CD4-positive, alpha-beta T cell treated with Interleukin-4 for 1 hour (primary cell): ENCODE measurements at regions not wholly inside any gene's neighbourhood (a gene's known extent, or its start where the extent isn't known, plus 50 kb on each side); places are given as distances from the start of the nearest gene placed in this dataset.
"Not testable (repeated sequence)": the region's sequence is repeated elsewhere in the genome, so short reads cannot be mapped to it uniquely, and the experiment has no call there.

Experiments used
- DNase-seq, 2 donors: peaks; one replicate each; pipeline ENCODE4 v3.0.0-alpha.2; 2020 to 2022

- DNase-seq, result peak; percentile 12 to 47
These were observed 56.6 kb upstream of the GOLGA8N start for GRCh38 chr15:32536507-32537172.

- not testable (repeated sequence) for DNase-seq
These were observed 57.2 kb upstream of the GOLGA8N start for GRCh38 chr15:32536057-32536493.

- DNase-seq, result not testable (repeated sequence)
These were observed 57.9 kb upstream of the GOLGA8N start for GRCh38 chr15:32535150-32535898.

GRCh38 chr15:32522900-32523299 lies 67.5 kb upstream of the GOLGA8O start:
- DNase-seq, result not testable (repeated sequence)

GRCh38 chr15:32522421-32522820 lies 67.0 kb upstream of the GOLGA8O start:
- DNase-seq, result not testable (repeated sequence)

GRCh38 chr15:32518976-32519375 lies 63.5 kb upstream of the GOLGA8O start:
- DNase-seq, result not testable (repeated sequence)

GRCh38 chr15:32518013-32518412 lies 62.6 kb upstream of the GOLGA8O start:
- not testable (repeated sequence) for DNase-seq

GRCh38 chr15:32516954-32517353 lies 61.5 kb upstream of the GOLGA8O start:
- not testable (repeated sequence) for DNase-seq

GRCh38 chr15:32513378-32513777 lies 57.9 kb upstream of the GOLGA8O start:
- DNase-seq, result not testable (repeated sequence)

- not testable (repeated sequence) for DNase-seq
These were observed 54.6 kb upstream of the GOLGA8O start for GRCh38 chr15:32510027-32510426.

- not testable (repeated sequence) for DNase-seq
These were observed 52.6 kb upstream of the GOLGA8O start for GRCh38 chr15:32508081-32508480.

GRCh38 chr15:32506787-32507186 lies 51.4 kb upstream of the GOLGA8O start:
- not testable (repeated sequence) for DNase-seq

- not testable (repeated sequence) for DNase-seq
These were observed 50.2 kb upstream of the GOLGA8O start for GRCh38 chr15:32505633-32506032.
